Neural progenitor cell (in vitro differentiated cells): ENCODE measurements at regions not wholly inside any gene's neighbourhood (a gene's known extent, or its start where the extent isn't known, plus 50 kb on each side); places are given as distances from the start of the nearest gene placed in this dataset.

Source experiments
- DNase-seq: peaks from one replicate; pipeline ENCODE4 v3.0.0-alpha.2; 2016; ENCODE audit warnings: low spot score
- H2AFZ ChIP-seq: fragments of 200-600 bp; sonication (generic); replicated peaks from 2 replicates; pipeline ENCODE4 v1.6.1; 2016; ENCODE audit warnings: antibody characterized with exemption
- H3F3A ChIP-seq: fragments of 200-600 bp; sonication (generic); 2 replicates; pipeline ENCODE4 v1.6.1; 2016; ENCODE audit warnings: antibody characterized with exemption, low read depth
- H3K27ac ChIP-seq: fragments of 200-600 bp; sonication (generic); 2 replicates; pipeline ENCODE4 v1.5.1; 2016; ENCODE audit warnings: mild to moderate bottlenecking
- H3K27me3 ChIP-seq: fragments of 200-600 bp; sonication (generic); 2 replicates; pipeline ENCODE4 v1.6.1; 2016; ENCODE audit warnings: mild to moderate bottlenecking, moderate library complexity
- H3K36me3 ChIP-seq: fragments of 200-600 bp; sonication (generic); 2 replicates; pipeline ENCODE4 v1.5.1; 2016
- H3K4me1 ChIP-seq: fragments of 200-600 bp; sonication (generic); 2 replicates; pipeline ENCODE4 v1.6.1; 2016; ENCODE audit warnings: mixed run types
- H3K4me2 ChIP-seq: fragments of 200-600 bp; sonication (generic); 2 replicates; pipeline ENCODE4 v1.6.1; 2016
- H3K4me3 ChIP-seq: fragments of 200-600 bp; sonication (generic); 2 replicates; pipeline ENCODE4 v1.5.1; 2016
- H3K79me2 ChIP-seq: fragments of 200-600 bp; sonication (generic); 2 replicates; pipeline ENCODE4 v1.6.1; 2016; ENCODE audit warnings: low read depth
- H3K9ac ChIP-seq: fragments of 200-600 bp; sonication (generic); 2 replicates; pipeline ENCODE4 v1.6.1; 2016
- H3K9me3 ChIP-seq: fragments of 200-600 bp; sonication (generic); 2 replicates; pipeline ENCODE4 v1.5.1; 2016; ENCODE audit warnings: low read depth
- H4K20me1 ChIP-seq: fragments of 200-600 bp; sonication (generic); 2 replicates; pipeline ENCODE4 v1.6.1; 2016; ENCODE audit warnings: low read depth
- H3K27ac Mint-ChIP-seq: 3 replicates; pipeline ENCODE4 v1.8.0; 2021; ENCODE audit warnings: mixed read lengths
- H3K27me3 Mint-ChIP-seq: 2 replicates; pipeline ENCODE4 v1.8.0; 2022; ENCODE audit warnings: low read depth, mild to moderate bottlenecking, inconsistent platforms, moderate library complexity, mixed read lengths; ENCODE audit not compliant: insufficient read depth
- H3K36me3 Mint-ChIP-seq: 3 replicates; pipeline ENCODE4 v1.8.0; 2021; ENCODE audit warnings: mixed read lengths
- H3K4me1 Mint-ChIP-seq: 3 replicates; pipeline ENCODE4 v1.8.0; 2021; ENCODE audit warnings: mixed read lengths
- H3K4me3 Mint-ChIP-seq: 3 replicates; pipeline ENCODE4 v1.8.0; 2021; ENCODE audit warnings: mild to moderate bottlenecking, moderate library complexity, mixed read lengths
- H3K9me3 Mint-ChIP-seq: 3 replicates; pipeline ENCODE4 v1.8.0; 2020; ENCODE audit warnings: mixed read lengths
- CTCF ChIP-seq: fragments of 200-600 bp; sonication (generic); IDR thresholded peaks from 2 replicates; pipeline ENCODE4 v1.5.1; 2017; ENCODE audit warnings: antibody characterized with exemption, mild to moderate bottlenecking
- EZH2 ChIP-seq: fragments of 200-600 bp; sonication (generic); IDR thresholded peaks from 2 replicates; pipeline ENCODE4 v1.6.1; 2017; ENCODE audit warnings: antibody characterized with exemption, mild to moderate bottlenecking, moderate library complexity
- EZH2phosphoT487 ChIP-seq: fragments of 200-600 bp; sonication (generic); IDR thresholded peaks from 2 replicates; pipeline ENCODE4 v1.6.1; 2017; ENCODE audit warnings: antibody characterized with exemption

- Histone ChIP-seq H3K9me3 (no peaks in the 10 kb centered on the region), H4K20me1 (no peaks in the 10 kb centered on the region), H3F3A (no peaks in the 10 kb centered on the region), H3K27me3 (no peaks in the 10 kb centered on the region), H3K9ac (no peak overlapping the region), H3K79me2 (no peaks in the 10 kb centered on the region), H3K4me3 (no peak overlapping the region), H3K36me3 (no peaks in the 10 kb centered on the region), H2AFZ (peak overlapping the region; percentile 57), H3K4me2 (no peak overlapping the region), H3K4me1 (no peaks in the 10 kb centered on the region), H3K27ac (no peak overlapping the region)
- no peak for TF ChIP-seq EZH2phosphoT487
- TF ChIP-seq EZH2: no peak
- no peak for TF ChIP-seq CTCF
- Mint-ChIP-seq H3K36me3 (no peaks in the 10 kb centered on the region), H3K27ac (no peak overlapping the region), H3K27me3 (no peaks in the 10 kb centered on the region), H3K4me1 (no peaks in the 10 kb centered on the region), H3K4me3 (no peak overlapping the region), H3K9me3 (no peaks in the 10 kb centered on the region)
- DNase-seq: no peak
Measured at GRCh38 chr12:18141048-18141982, 51.3 kb upstream of the RERGL start.

- no peaks in the 10 kb centered on the region for H3K27me3 Mint-ChIP-seq
- Histone ChIP-seq H3K27ac (no peak overlapping the region), H3K4me2 (no peak overlapping the region), H3F3A (no peaks in the 10 kb centered on the region), H2AFZ (no peak overlapping the region), H3K27me3 (no peaks in the 10 kb centered on the region), H4K20me1 (no peaks in the 10 kb centered on the region), H3K4me3 (no peak overlapping the region), H3K4me1 (peaks cover 2% of the 10 kb centered on the region), H3K36me3 (no peaks in the 10 kb centered on the region), H3K9me3 (no peaks in the 10 kb centered on the region), H3K9ac (no peak overlapping the region), H3K79me2 (no peaks in the 10 kb centered on the region)
- peak; percentile 82 for TF ChIP-seq CTCF
- no peak for TF ChIP-seq EZH2
- no peaks in the 10 kb centered on the region for H3K36me3 Mint-ChIP-seq
- H3K4me3 Mint-ChIP-seq: no peak overlapping the region
- DNase-seq: peak; percentile 16
- no peaks in the 10 kb centered on the region for H3K9me3 Mint-ChIP-seq
- H3K27ac Mint-ChIP-seq: no peak overlapping the region
- no peaks in the 10 kb centered on the region for H3K4me1 Mint-ChIP-seq
Measured at GRCh38 chr12:18139989-18140596, 50.1 kb upstream of the RERGL start.
